Endothelial cell of umbilical vein (primary cell): ENCODE measurements at regions not wholly inside any gene's neighbourhood (a gene's known extent, or its start where the extent isn't known, plus 50 kb on each side); places are given as distances from the start of the nearest gene placed in this dataset.

ENCODE experiments used
- BruUV-seq: library from RNA; stranded (reverse); fragments of 400-500 nt; replicated peaks from 2 replicates; lab custom pipeline; 2021; lab: Mats Ljungman, UMichigan
- CTCF ChIA-PET: fragments of 300-600, 350-600 bp; sonication (Branson Sonifier 250); formaldehyde crosslinking; loops from one replicate; lab custom pipeline; 2021; ENCODE audit warnings: antibody characterized with exemption, inconsistent platforms; lab: Charles Lee
- POLR2A ChIA-PET: fragments of 300-600, 350-600 bp; sonication (Branson Sonifier 250); formaldehyde crosslinking; loops from one replicate; lab custom pipeline; 2021; ENCODE audit warnings: antibody characterized with exemption, inconsistent platforms; lab: Charles Lee
- DNase-seq: peaks from one replicate; pipeline ENCODE4 v3.0.0-alpha.2; 2011; ENCODE audit warnings: low read depth, low spot score
- FAIRE-seq: peaks from 2 replicates; lab custom pipeline; 2011; peaks lifted over from hg19 to GRCh38; lab: Jason Lieb, UNC
- H2AFZ ChIP-seq: 2 replicates; pipeline ENCODE4 v1.6.0; 2012; ENCODE audit warnings: low read depth, low read length, control low read depth, inconsistent platforms
- H3K27ac ChIP-seq: 2 replicates; pipeline ENCODE4 v1.5.1; 2011; ENCODE audit warnings: low read depth, mild to moderate bottlenecking, control low read depth, low read length, moderate library complexity; ENCODE audit not compliant: insufficient read depth
- H3K27me3 ChIP-seq, 2 experiments: 2 replicates each; pipeline versions ENCODE4 v1.6.0 to v1.6.1; 2011; ENCODE audit warnings: low read length in 2 of 2, mixed read lengths in 1 of 2; ENCODE audit not compliant: control insufficient read depth in 2 of 2, insufficient read depth in 2 of 2
- H3K36me3 ChIP-seq, 2 experiments: 2 replicates in 1 of 2; 3 replicates in 1 of 2; pipeline ENCODE4 v1.5.1; 2011; ENCODE audit warnings: low read length in 2 of 2, mild to moderate bottlenecking in 1 of 2, moderate library complexity in 1 of 2; ENCODE audit not compliant: control insufficient read depth in 2 of 2, insufficient read depth in 2 of 2; ENCODE audit errors: extremely low read depth in 1 of 2
- H3K4me1 ChIP-seq: 3 replicates; pipeline ENCODE4 v1.5.1; 2011; ENCODE audit warnings: mild to moderate bottlenecking, low read length; ENCODE audit not compliant: control insufficient read depth, insufficient read depth; ENCODE audit errors: extremely low read depth
- H3K4me2 ChIP-seq: 2 replicates; pipeline ENCODE4 v1.6.1; 2011; ENCODE audit warnings: low read length, control low read depth, mixed read lengths; ENCODE audit not compliant: insufficient read depth
- H3K4me3 ChIP-seq, 3 experiments: fragments of 200-600 bp in 1 of 3; sonication (generic), shearing (Covaris generic) in 1 of 3; replicated peaks in 1 of 3; 2 replicates each; pipeline ENCODE4 v1.5.1; 2011 to 2016; ENCODE audit warnings: control low read depth in 3 of 3, low read length in 3 of 3, mild to moderate bottlenecking in 2 of 3, inconsistent platforms in 1 of 3, low read depth in 1 of 3, moderate library complexity in 1 of 3; ENCODE audit not compliant: insufficient read depth in 1 of 3
- H3K79me2 ChIP-seq: 2 replicates; pipeline ENCODE4 v1.6.0; 2012; ENCODE audit warnings: low read length, inconsistent platforms; ENCODE audit not compliant: control insufficient read depth, insufficient read depth
- H3K9ac ChIP-seq: replicated peaks from 2 replicates; pipeline ENCODE3; 2011; ENCODE audit warnings: low read length, control low read depth; ENCODE audit not compliant: insufficient read depth; ENCODE audit errors: extremely low read depth
- H3K9me1 ChIP-seq: replicated peaks from 3 replicates; pipeline ENCODE4 v1.6.0; 2011; ENCODE audit warnings: mild to moderate bottlenecking, low read length; ENCODE audit not compliant: control insufficient read depth, insufficient read depth; ENCODE audit errors: extremely low read depth
- H3K9me3 ChIP-seq: replicated peaks from 2 replicates; pipeline ENCODE4 v1.5.1; 2012; ENCODE audit warnings: low read length, inconsistent platforms; ENCODE audit not compliant: control insufficient read depth, insufficient read depth
- H4K20me1 ChIP-seq: replicated peaks from 2 replicates; pipeline ENCODE3; 2011; ENCODE audit warnings: mild to moderate bottlenecking, low read length; ENCODE audit not compliant: control insufficient read depth, insufficient read depth; ENCODE audit errors: extremely low read depth
- CTCF ChIP-seq, 2 donors: IDR thresholded peaks; 1 replicate in 1 of 2; 2 replicates in 1 of 2; pipeline ENCODE4 v1.5.1; 2011; ENCODE audit warnings: low read length in 2 of 2, mild to moderate bottlenecking in 2 of 2, moderate library complexity in 2 of 2, control low read depth in 1 of 2, inconsistent platforms in 1 of 2, low read depth in 1 of 2; ENCODE audit not compliant: insufficient read depth in 1 of 2; ENCODE audit errors: extremely low read depth in 1 of 2
- EZH2 ChIP-seq: IDR thresholded peaks from 2 replicates; pipeline ENCODE4 v1.6.1; 2012; ENCODE audit warnings: borderline replicate concordance, low read depth, mild to moderate bottlenecking, moderate library complexity, low read length, inconsistent platforms; ENCODE audit not compliant: severe bottlenecking
- FOS ChIP-seq: IDR thresholded peaks from 2 replicates; pipeline ENCODE4 v1.6.1; 2011; ENCODE audit warnings: mild to moderate bottlenecking, low read length, moderate library complexity, borderline replicate concordance; ENCODE audit not compliant: insufficient read depth
- GATA2 ChIP-seq: IDR thresholded peaks from 2 replicates; pipeline ENCODE4 v1.7.0; 2011; ENCODE audit warnings: low read depth, mild to moderate bottlenecking, moderate library complexity, mixed read lengths, low read length; ENCODE audit not compliant: insufficient read length, insufficient read depth
- JUN ChIP-seq: IDR thresholded peaks from 2 replicates; pipeline ENCODE4 v1.6.1; 2011; ENCODE audit warnings: borderline replicate concordance, low read depth; ENCODE audit not compliant: insufficient read length, insufficient read depth
- MYC ChIP-seq: IDR thresholded peaks from one replicate; pipeline ENCODE4 v1.6.1; 2011; ENCODE audit warnings: mild to moderate bottlenecking, low read depth, low read length
- POLR2A ChIP-seq: IDR thresholded peaks from 2 replicates; pipeline ENCODE4 v1.6.1; 2012; ENCODE audit warnings: low read depth, mild to moderate bottlenecking, control low read depth, low read length
- POLR2AphosphoS5 ChIP-seq: IDR thresholded peaks from 2 replicates; pipeline ENCODE4 v1.6.1; 2012; ENCODE audit warnings: low read depth, mild to moderate bottlenecking, control low read depth, low read length, moderate library complexity; ENCODE audit not compliant: insufficient read depth
- dilution Hi-C: fragments of 300-500 bp; cut with MboI; formaldehyde crosslinking; loops from one replicate; pipeline ENCODE4 v1.15.0; 2019; ENCODE audit warnings: low sequenced_read_pairs; ENCODE audit not compliant: extremely low pct_ligation_motif_present
- intact Hi-C: fragments of 100-400 bp; cut with micrococcal nuclease; formaldehyde crosslinking; loops from one replicate; pipeline ENCODE4 v1.10.0; 2022
- TF ChIP-seq, protein P1 (sequence below): IDR thresholded peaks from 2 replicates; pipeline ENCODE4 v1.6.1; 2011; ENCODE audit not compliant: insufficient read depth, insufficient read length

- H3K9me1 ChIP-seq = no peaks in the 10 kb centered on the region
- H3K4me1 ChIP-seq = no peaks in the 10 kb centered on the region
- POLR2A ChIA-PET = no interaction called here
- DNase-seq = no peak
- H4K20me1 ChIP-seq = no peaks in the 10 kb centered on the region
- no peaks in the 10 kb centered on the region for H3K36me3 ChIP-seq
- intact Hi-C loops (no loop called here), dilution Hi-C loops (no loop called here)
- CTCF ChIA-PET = interaction anchor here (2.7 kb wide), 1 partner anchor 11 kb away, joined by 20 read pairs; no protein-coding TSS in a partner anchor
- no peak overlapping the region for H3K4me3 ChIP-seq
- H3K9ac ChIP-seq = no peak overlapping the region
- no peak overlapping the region for H2AFZ ChIP-seq
- no TSS peak for BruUV-seq
- H3K79me2 ChIP-seq = no peaks in the 10 kb centered on the region
- H3K27ac ChIP-seq = no peak overlapping the region
- TF ChIP-seq JUN = no peak
- FAIRE-seq = no peak
- no peak overlapping the region for H3K4me2 ChIP-seq
- no peaks in the 10 kb centered on the region for H3K9me3 ChIP-seq
- peaks cover 0 to 2% of the 10 kb centered on the region in 2 experiments for H3K27me3 ChIP-seq
These were observed 333.7 kb downstream of the DYSF start for GRCh38 chr2:71787108-71787415.

DNA sequence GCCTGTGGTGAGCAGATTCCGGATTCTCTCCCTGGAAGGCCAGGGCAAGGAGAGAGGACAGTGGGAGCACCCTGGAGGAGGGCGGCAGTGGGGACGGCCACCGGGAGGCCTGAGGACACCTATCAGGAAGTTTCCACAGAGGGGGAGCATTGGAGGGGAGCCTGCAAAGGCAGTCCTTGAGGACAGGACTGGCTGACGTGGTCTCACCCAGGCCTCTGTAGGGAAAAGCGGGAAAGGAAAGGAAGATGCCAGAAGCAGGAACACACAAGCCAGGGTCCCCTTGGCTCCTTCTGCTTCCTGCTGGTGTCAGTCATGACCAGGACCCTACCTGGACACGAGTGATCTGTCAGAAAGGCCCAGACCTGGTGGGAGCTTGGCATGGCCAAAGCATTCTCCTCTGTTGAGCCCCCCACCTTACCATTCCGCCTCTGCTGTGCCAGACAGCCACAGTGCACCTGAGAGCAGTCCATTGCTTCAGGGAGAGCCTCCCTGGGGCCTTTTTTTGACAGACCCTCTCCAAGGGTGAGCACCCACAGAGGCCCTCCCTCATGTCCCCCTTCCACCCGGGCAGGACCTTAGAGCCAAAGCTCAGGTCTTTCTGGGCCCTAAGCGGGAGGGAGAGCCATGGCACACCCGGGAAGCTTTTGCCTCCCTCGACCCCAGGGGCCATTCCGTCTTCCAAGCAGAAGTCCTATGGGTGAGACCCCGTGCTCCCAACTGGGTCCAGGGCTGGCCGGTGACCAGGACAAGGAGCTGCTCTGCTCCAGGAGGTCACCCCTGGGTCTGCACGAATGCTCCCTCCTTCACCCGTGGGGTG, 333.1 kb downstream of the DYSF start:
- H3K79me2 ChIP-seq = no peaks in the 10 kb centered on the region
- H4K20me1 ChIP-seq = no peaks in the 10 kb centered on the region
- H3K27me3 ChIP-seq = peaks cover 0 to 2% of the 10 kb centered on the region in 2 experiments
- no peaks in the 10 kb centered on the region for H3K4me1 ChIP-seq
- H2AFZ ChIP-seq = no peak overlapping the region
- no peak for FAIRE-seq
- BruUV-seq = no TSS peak
- TF ChIP-seq JUN = no peak
- TF ChIP-seq POLR2A = no peak
- no peak for TF ChIP-seq FOS
- no peak for TF ChIP-seq POLR2AphosphoS5
- no peak for TF ChIP-seq EZH2
- TF ChIP-seq CTCF (IDR thresholded peaks at IDR 0.05; ENCODE audit: extremely low read depth in 1 of 2, insufficient read depth in 1 of 2, low read depth in 1 of 2, low read length in 2 of 2) = no peak
- no peak for TF ChIP-seq GATA2
- TF ChIP-seq MYC = no peak
- TF ChIP-seq, protein P1, sequence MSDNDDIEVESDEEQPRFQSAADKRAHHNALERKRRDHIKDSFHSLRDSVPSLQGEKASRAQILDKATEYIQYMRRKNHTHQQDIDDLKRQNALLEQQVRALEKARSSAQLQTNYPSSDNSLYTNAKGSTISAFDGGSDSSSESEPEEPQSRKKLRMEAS = no peak
- DNase-seq = no peak
- intact Hi-C loops = no loop called here
- H3K9ac ChIP-seq = no peak overlapping the region
- no peaks in the 10 kb centered on the region for H3K36me3 ChIP-seq
- no peak overlapping the region for H3K4me3 ChIP-seq
- no peak overlapping the region for H3K4me2 ChIP-seq
- H3K27ac ChIP-seq = no peak overlapping the region
- POLR2A ChIA-PET = interaction anchor here (0.5 kb wide), 1 partner anchor 661 kb away, joined by 4 read pairs; no protein-coding TSS in a partner anchor
- H3K9me3 ChIP-seq = no peaks in the 10 kb centered on the region
- CTCF ChIA-PET = interaction anchor here (2.7 kb wide), 1 partner anchor 12 kb away, joined by 20 read pairs; no protein-coding TSS in a partner anchor
- H3K9me1 ChIP-seq = no peaks in the 10 kb centered on the region
- dilution Hi-C loops = no loop called here
